ENCODE measurements at regions not wholly inside any gene's neighbourhood (a gene's known extent, or its start where the extent isn't known, plus 50 kb on each side); places are given as distances from the start of the nearest gene placed in this dataset.

- no peak for DNase-seq (ENCODE audit: low read depth, low spot score)
- WGBS (ENCODE audit: insufficient coverage, insufficient read length): no CpG with 5 or more reads among the region's 2 CpGs
Measured at GRCh38 chr11:30712749-30713148, 126.6 kb upstream of the MPPED2 start.

GRCh38 chr11:30710221-30710620 lies 124.1 kb upstream of the MPPED2 start:
- Histone ChIP-seq H3K4me1 (ENCODE audit: control insufficient read depth, insufficient read depth, low read length) (no peaks in the 10 kb centered on the region), H3K9me3 (ENCODE audit: control insufficient read depth, insufficient read depth, low read length) (no peaks in the 10 kb centered on the region), H3K36me3 (ENCODE audit: control insufficient read depth, insufficient read depth, low read length) (no peaks in the 10 kb centered on the region), H3K27me3 (ENCODE audit: control insufficient read depth, insufficient read depth, low read length) (no peaks in the 10 kb centered on the region), H3K27ac (ENCODE audit: low read length) (no peak overlapping the region), H3K4me3 (ENCODE audit: low read length) (no peak overlapping the region)
- no peak for DNase-seq (ENCODE audit: low read depth, low spot score)
- no CpG with 5 or more reads among the region's 4 CpGs for WGBS (ENCODE audit: insufficient coverage, insufficient read length)

More at GRCh38 chr11:30712749-30713148, 126.6 kb upstream of the MPPED2 start:
- no peaks in the 10 kb centered on the region for H3K27me3 ChIP-seq (ENCODE audit: control insufficient read depth, insufficient read depth, low read length)
- H3K27ac ChIP-seq (ENCODE audit: low read length): no peak overlapping the region
- H3K4me1 ChIP-seq (ENCODE audit: control insufficient read depth, insufficient read depth, low read length): no peaks in the 10 kb centered on the region
- H3K36me3 ChIP-seq (ENCODE audit: control insufficient read depth, insufficient read depth, low read length): no peaks in the 10 kb centered on the region
- H3K9me3 ChIP-seq (ENCODE audit: control insufficient read depth, insufficient read depth, low read length): no peaks in the 10 kb centered on the region
- H3K4me3 ChIP-seq (ENCODE audit: low read length): no peak overlapping the region

GRCh38 chr11:30707110-30707509 lies 121.0 kb upstream of the MPPED2 start:
- Histone ChIP-seq H3K4me1 (ENCODE audit: control insufficient read depth, insufficient read depth, low read length) (no peaks in the 10 kb centered on the region), H3K4me3 (ENCODE audit: low read length) (no peak overlapping the region), H3K27me3 (ENCODE audit: control insufficient read depth, insufficient read depth, low read length) (no peaks in the 10 kb centered on the region), H3K27ac (ENCODE audit: low read length) (no peak overlapping the region), H3K36me3 (ENCODE audit: control insufficient read depth, insufficient read depth, low read length) (no peaks in the 10 kb centered on the region), H3K9me3 (ENCODE audit: control insufficient read depth, insufficient read depth, low read length) (no peaks in the 10 kb centered on the region)
- DNase-seq (ENCODE audit: low read depth, low spot score): no peak

GRCh38 chr11:30705913-30706675 lies 119.9 kb upstream of the MPPED2 start:
- Histone ChIP-seq H3K9me3 (ENCODE audit: control insufficient read depth, insufficient read depth, low read length) (no peaks in the 10 kb centered on the region), H3K27ac (ENCODE audit: low read length) (no peak overlapping the region), H3K4me3 (ENCODE audit: low read length) (no peak overlapping the region), H3K27me3 (ENCODE audit: control insufficient read depth, insufficient read depth, low read length) (no peaks in the 10 kb centered on the region), H3K36me3 (ENCODE audit: control insufficient read depth, insufficient read depth, low read length) (no peaks in the 10 kb centered on the region), H3K4me1 (ENCODE audit: control insufficient read depth, insufficient read depth, low read length) (no peaks in the 10 kb centered on the region)
- no CpG with 5 or more reads among the region's 2 CpGs for WGBS (ENCODE audit: insufficient coverage, insufficient read length)
- DNase-seq (ENCODE audit: low read depth, low spot score): no peak

GRCh38 chr11:30698425-30698824 lies 112.3 kb upstream of the MPPED2 start:
- no peaks in the 10 kb centered on the region for H3K27me3 ChIP-seq (ENCODE audit: control insufficient read depth, insufficient read depth, low read length)
- H3K4me3 ChIP-seq (ENCODE audit: low read length): no peak overlapping the region
- whole genome bisulfite sequencing (ENCODE audit: insufficient coverage, insufficient read length): no CpG with 5 or more reads among the region's 2 CpGs
- no peaks in the 10 kb centered on the region for H3K4me1 ChIP-seq (ENCODE audit: control insufficient read depth, insufficient read depth, low read length)
- H3K36me3 ChIP-seq (ENCODE audit: control insufficient read depth, insufficient read depth, low read length): no peaks in the 10 kb centered on the region
- no peak for DNase-seq (ENCODE audit: low read depth, low spot score)
- no peak overlapping the region for H3K27ac ChIP-seq (ENCODE audit: low read length)
- H3K9me3 ChIP-seq (ENCODE audit: control insufficient read depth, insufficient read depth, low read length): no peaks in the 10 kb centered on the region

GRCh38 chr11:30697032-30697431 lies 110.9 kb upstream of the MPPED2 start:
- WGBS (ENCODE audit: insufficient coverage, insufficient read length): no CpG with 5 or more reads among the region's 4 CpGs
- Histone ChIP-seq H3K9me3 (ENCODE audit: control insufficient read depth, insufficient read depth, low read length) (no peaks in the 10 kb centered on the region), H3K4me1 (ENCODE audit: control insufficient read depth, insufficient read depth, low read length) (no peaks in the 10 kb centered on the region), H3K36me3 (ENCODE audit: control insufficient read depth, insufficient read depth, low read length) (no peaks in the 10 kb centered on the region), H3K4me3 (ENCODE audit: low read length) (no peak overlapping the region), H3K27me3 (ENCODE audit: control insufficient read depth, insufficient read depth, low read length) (no peaks in the 10 kb centered on the region), H3K27ac (ENCODE audit: low read length) (no peak overlapping the region)
- no peak for DNase-seq (ENCODE audit: low read depth, low spot score)

GRCh38 chr11:30684772-30685171 lies 98.6 kb upstream of the MPPED2 start:
- no peak overlapping the region for H3K27ac ChIP-seq (ENCODE audit: low read length)
- no peak for DNase-seq (ENCODE audit: low read depth, low spot score)
- H3K4me3 ChIP-seq (ENCODE audit: low read length): no peak overlapping the region
- H3K36me3 ChIP-seq (ENCODE audit: control insufficient read depth, insufficient read depth, low read length): no peaks in the 10 kb centered on the region
- no peaks in the 10 kb centered on the region for H3K27me3 ChIP-seq (ENCODE audit: control insufficient read depth, insufficient read depth, low read length)
- no peaks in the 10 kb centered on the region for H3K9me3 ChIP-seq (ENCODE audit: control insufficient read depth, insufficient read depth, low read length)
- WGBS (ENCODE audit: insufficient coverage, insufficient read length): no CpG with 5 or more reads among the region's 2 CpGs
- no peaks in the 10 kb centered on the region for H3K4me1 ChIP-seq (ENCODE audit: control insufficient read depth, insufficient read depth, low read length)

GRCh38 chr11:30683176-30683575 lies 97.0 kb upstream of the MPPED2 start:
- no peaks in the 10 kb centered on the region for H3K4me1 ChIP-seq (ENCODE audit: control insufficient read depth, insufficient read depth, low read length)
- no peaks in the 10 kb centered on the region for H3K9me3 ChIP-seq (ENCODE audit: control insufficient read depth, insufficient read depth, low read length)
- no CpG with 5 or more reads among the region's 1 CpG for WGBS (ENCODE audit: insufficient coverage, insufficient read length)
- H3K36me3 ChIP-seq (ENCODE audit: control insufficient read depth, insufficient read depth, low read length): no peaks in the 10 kb centered on the region
- H3K4me3 ChIP-seq (ENCODE audit: low read length): no peak overlapping the region
- no peaks in the 10 kb centered on the region for H3K27me3 ChIP-seq (ENCODE audit: control insufficient read depth, insufficient read depth, low read length)
- H3K27ac ChIP-seq (ENCODE audit: low read length): no peak overlapping the region
- no peak for DNase-seq (ENCODE audit: low read depth, low spot score)

- H3K27me3 ChIP-seq (ENCODE audit: control insufficient read depth, insufficient read depth, low read length): no peaks in the 10 kb centered on the region
- no peak for DNase-seq (ENCODE audit: low read depth, low spot score)
- H3K36me3 ChIP-seq (ENCODE audit: control insufficient read depth, insufficient read depth, low read length): no peaks in the 10 kb centered on the region
- no peak overlapping the region for H3K27ac ChIP-seq (ENCODE audit: low read length)
- no peak overlapping the region for H3K4me3 ChIP-seq (ENCODE audit: low read length)
- no peaks in the 10 kb centered on the region for H3K4me1 ChIP-seq (ENCODE audit: control insufficient read depth, insufficient read depth, low read length)
- WGBS (ENCODE audit: insufficient coverage, insufficient read length): no CpG with 5 or more reads among the region's 2 CpGs
- no peaks in the 10 kb centered on the region for H3K9me3 ChIP-seq (ENCODE audit: control insufficient read depth, insufficient read depth, low read length)
Measured at GRCh38 chr11:30666817-30667216, 80.7 kb upstream of the MPPED2 start.

- H3K27ac ChIP-seq (ENCODE audit: low read length): no peak overlapping the region
- no CpG with 5 or more reads among the region's 5 CpGs for WGBS (ENCODE audit: insufficient coverage, insufficient read length)
- no peaks in the 10 kb centered on the region for H3K36me3 ChIP-seq (ENCODE audit: control insufficient read depth, insufficient read depth, low read length)
- DNase-seq (ENCODE audit: low read depth, low spot score): no peak
- H3K9me3 ChIP-seq (ENCODE audit: control insufficient read depth, insufficient read depth, low read length): no peaks in the 10 kb centered on the region
- H3K4me3 ChIP-seq (ENCODE audit: low read length): no peak overlapping the region
- H3K27me3 ChIP-seq (ENCODE audit: control insufficient read depth, insufficient read depth, low read length): no peaks in the 10 kb centered on the region
- no peaks in the 10 kb centered on the region for H3K4me1 ChIP-seq (ENCODE audit: control insufficient read depth, insufficient read depth, low read length)
Measured at GRCh38 chr11:30665067-30665466, 78.9 kb upstream of the MPPED2 start.

GRCh38 chr11:30653606-30654005 lies 67.5 kb upstream of the MPPED2 start:
- Histone ChIP-seq H3K4me1 (ENCODE audit: control insufficient read depth, insufficient read depth, low read length) (no peaks in the 10 kb centered on the region), H3K27ac (ENCODE audit: low read length) (no peak overlapping the region), H3K27me3 (ENCODE audit: control insufficient read depth, insufficient read depth, low read length) (no peaks in the 10 kb centered on the region; the same call in 1 of the 2 replicates), H3K9me3 (ENCODE audit: control insufficient read depth, insufficient read depth, low read length) (no peaks in the 10 kb centered on the region), H3K36me3 (ENCODE audit: control insufficient read depth, insufficient read depth, low read length) (no peaks in the 10 kb centered on the region), H3K4me3 (ENCODE audit: low read length) (no peak overlapping the region)
- no peak for DNase-seq (ENCODE audit: low read depth, low spot score)
- WGBS (ENCODE audit: insufficient coverage, insufficient read length): no CpG with 5 or more reads among the region's 1 CpG

Measured in iPS DF 6.9 (cell line).